HG03175 (cell line): ENCODE measurements at regions not wholly inside any gene's neighbourhood (a gene's known extent, or its start where the extent isn't known, plus 50 kb on each side); places are given as distances from the start of the nearest gene placed in this dataset.
A peak's percentile ranks its signal among the peaks of the same experiment; 100 is the strongest.

Source experiments
- ATAC-seq: cut with Tn5 transposase; IDR thresholded peaks from one replicate; pipeline ENCODE4 v1.9.1; 2021; ENCODE audit warnings: mild to moderate bottlenecking, moderate library complexity; ENCODE audit not compliant: unreplicated experiment

DNA sequence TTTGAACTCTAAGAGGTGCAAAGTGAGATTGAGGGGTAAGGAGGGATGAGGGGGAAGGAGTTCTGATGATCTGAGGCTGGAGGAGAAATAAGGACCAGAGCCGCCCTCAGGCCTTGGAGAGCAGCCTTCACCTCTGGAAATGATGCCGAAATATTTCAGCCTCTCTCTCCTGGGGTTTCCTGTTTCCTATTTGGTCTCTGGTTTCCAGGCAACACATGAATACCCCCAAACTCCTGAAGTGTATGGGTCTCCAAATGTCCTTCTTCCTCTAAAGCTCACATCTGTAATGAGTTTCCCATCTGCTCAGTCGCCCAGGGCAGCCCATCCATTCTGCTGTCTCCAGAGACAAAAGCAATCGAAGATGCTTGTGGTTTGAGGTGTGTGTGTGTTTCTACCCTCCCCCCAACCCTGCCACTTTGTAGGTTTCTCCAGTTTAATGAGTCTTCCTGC is 52.0 kb upstream of the FAM20B start:
- ATAC-seq = peak; percentile 67
